Calu3 (cell line): ENCODE measurements at regions not wholly inside any gene's neighbourhood (a gene's known extent, or its start where the extent isn't known, plus 50 kb on each side); places are given as distances from the start of the nearest gene placed in this dataset.

Experiments used
- BruUV-seq: library from RNA; stranded (reverse); fragments of 400-500 nt; replicated peaks from 2 replicates; lab custom pipeline; 2021; lab: Mats Ljungman, UMichigan
- CTCF ChIA-PET: fragments of 300-600 bp; sonication (Branson Sonifier 250); formaldehyde crosslinking; loops from one replicate; lab custom pipeline; 2022; ENCODE audit warnings: antibody characterized with exemption; lab: Charles Lee
- DNase-seq: peaks from one replicate; pipeline ENCODE4 v3.0.0; 2022
- H3K27ac Mint-ChIP-seq: one replicate; pipeline ENCODE4 v1.8.0; 2022; ENCODE audit warnings: mixed read lengths; ENCODE audit not compliant: unreplicated experiment
- H3K27me3 Mint-ChIP-seq: one replicate; pipeline ENCODE4 v1.8.0; 2022; ENCODE audit warnings: mixed read lengths; ENCODE audit not compliant: unreplicated experiment
- H3K36me3 Mint-ChIP-seq: one replicate; pipeline ENCODE4 v1.8.0; 2022; ENCODE audit warnings: mild to moderate bottlenecking, moderate library complexity, mixed read lengths; ENCODE audit not compliant: insufficient read depth, unreplicated experiment
- H3K4me1 Mint-ChIP-seq: one replicate; pipeline ENCODE4 v1.8.0; 2022; ENCODE audit warnings: mild to moderate bottlenecking, low read depth, mixed read lengths; ENCODE audit not compliant: unreplicated experiment
- H3K4me3 Mint-ChIP-seq: one replicate; pipeline ENCODE4 v1.8.0; 2022; ENCODE audit warnings: mild to moderate bottlenecking, low read depth, moderate library complexity, mixed read lengths; ENCODE audit not compliant: unreplicated experiment
- H3K9me3 Mint-ChIP-seq: one replicate; pipeline ENCODE4 v1.8.0; 2022; ENCODE audit warnings: low read depth, mixed read lengths; ENCODE audit not compliant: unreplicated experiment
- intact Hi-C: fragments of 100-400 bp; cut with micrococcal nuclease; formaldehyde crosslinking; loops from one replicate; pipeline ENCODE4 v1.10.0; 2022; ENCODE audit not compliant: unreplicated experiment
- TF ChIP-seq, protein P1 (sequence below): fragments of 200-600 bp; IDR thresholded peaks from one replicate; pipeline ENCODE4 v1.8.0; 2022; ENCODE audit warnings: antibody characterized with exemption; ENCODE audit not compliant: unreplicated experiment

- peak; percentile 14 for DNase-seq
- intact Hi-C loops = no loop called here
- CTCF ChIA-PET = no interaction called here
- H3K27me3 Mint-ChIP-seq = no peaks in the 10 kb centered on the region
- no peak overlapping the region for H3K4me3 Mint-ChIP-seq
- no peaks in the 10 kb centered on the region for H3K4me1 Mint-ChIP-seq
- no peaks in the 10 kb centered on the region for H3K36me3 Mint-ChIP-seq
- H3K9me3 Mint-ChIP-seq = no peaks in the 10 kb centered on the region
- TF ChIP-seq, protein P1, sequence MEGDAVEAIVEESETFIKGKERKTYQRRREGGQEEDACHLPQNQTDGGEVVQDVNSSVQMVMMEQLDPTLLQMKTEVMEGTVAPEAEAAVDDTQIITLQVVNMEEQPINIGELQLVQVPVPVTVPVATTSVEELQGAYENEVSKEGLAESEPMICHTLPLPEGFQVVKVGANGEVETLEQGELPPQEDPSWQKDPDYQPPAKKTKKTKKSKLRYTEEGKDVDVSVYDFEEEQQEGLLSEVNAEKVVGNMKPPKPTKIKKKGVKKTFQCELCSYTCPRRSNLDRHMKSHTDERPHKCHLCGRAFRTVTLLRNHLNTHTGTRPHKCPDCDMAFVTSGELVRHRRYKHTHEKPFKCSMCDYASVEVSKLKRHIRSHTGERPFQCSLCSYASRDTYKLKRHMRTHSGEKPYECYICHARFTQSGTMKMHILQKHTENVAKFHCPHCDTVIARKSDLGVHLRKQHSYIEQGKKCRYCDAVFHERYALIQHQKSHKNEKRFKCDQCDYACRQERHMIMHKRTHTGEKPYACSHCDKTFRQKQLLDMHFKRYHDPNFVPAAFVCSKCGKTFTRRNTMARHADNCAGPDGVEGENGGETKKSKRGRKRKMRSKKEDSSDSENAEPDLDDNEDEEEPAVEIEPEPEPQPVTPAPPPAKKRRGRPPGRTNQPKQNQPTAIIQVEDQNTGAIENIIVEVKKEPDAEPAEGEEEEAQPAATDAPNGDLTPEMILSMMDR = no peak
- H3K27ac Mint-ChIP-seq = no peak overlapping the region
- BruUV-seq = no TSS peak
Measured at GRCh38 chr14:80425686-80426085, 214.4 kb upstream of the DIO2 start.

DNA sequence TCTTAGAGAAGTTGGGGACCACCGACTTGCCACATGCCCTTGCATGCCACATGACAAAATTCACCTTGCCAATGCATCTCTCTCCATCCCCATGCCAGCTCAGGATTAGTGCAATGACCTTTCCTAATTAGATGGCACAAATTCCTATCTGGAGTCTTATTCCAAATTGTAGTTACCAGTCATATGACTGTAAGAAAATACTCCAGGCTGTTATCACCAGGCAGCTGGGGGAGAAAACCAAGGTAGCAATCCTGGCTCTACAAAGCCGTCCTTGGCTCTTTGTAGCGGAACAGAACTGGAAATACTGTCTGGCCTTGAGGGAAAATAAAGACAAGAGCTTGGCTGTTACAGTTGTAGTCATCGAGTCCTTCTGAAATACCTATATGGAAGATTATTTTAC is 208.5 kb upstream of the DIO2 start:
- TF ChIP-seq, protein P1 = no peak
- Mint-ChIP-seq H3K4me3 (no peak overlapping the region), H3K4me1 (no peaks in the 10 kb centered on the region), H3K9me3 (no peaks in the 10 kb centered on the region), H3K36me3 (no peaks in the 10 kb centered on the region), H3K27ac (no peak overlapping the region), H3K27me3 (no peaks in the 10 kb centered on the region)
- no TSS peak for BruUV-seq
- intact Hi-C loops = no loop called here
- no peak for DNase-seq
- CTCF ChIA-PET = no interaction called here

DNA sequence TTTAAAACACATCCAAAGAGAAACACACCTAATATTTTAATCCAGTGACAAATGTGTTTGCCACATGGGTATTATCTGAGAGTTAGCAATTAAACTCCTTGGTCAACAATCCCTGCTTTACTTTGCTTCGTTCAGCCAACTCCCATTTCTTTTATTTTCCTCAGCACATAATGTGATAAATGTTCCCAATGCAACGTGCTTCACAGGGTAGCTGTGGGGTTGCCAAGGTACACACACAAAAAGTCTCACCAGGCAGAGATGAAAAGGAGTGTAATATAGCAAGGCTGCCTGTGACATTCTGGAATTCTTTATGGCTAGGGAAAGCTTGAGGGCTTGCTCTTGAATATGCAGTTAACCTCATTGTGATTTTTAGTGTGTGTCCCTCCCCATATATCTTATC is 208.0 kb upstream of the DIO2 start:
- no TSS peak for BruUV-seq
- Mint-ChIP-seq H3K4me3 (no peak overlapping the region), H3K27ac (no peak overlapping the region), H3K36me3 (no peaks in the 10 kb centered on the region), H3K9me3 (no peaks in the 10 kb centered on the region), H3K4me1 (no peaks in the 10 kb centered on the region), H3K27me3 (no peaks in the 10 kb centered on the region)
- CTCF ChIA-PET = no interaction called here
- DNase-seq = no peak
- intact Hi-C loops = no loop called here
- TF ChIP-seq, protein P1 = no peak

DNA sequence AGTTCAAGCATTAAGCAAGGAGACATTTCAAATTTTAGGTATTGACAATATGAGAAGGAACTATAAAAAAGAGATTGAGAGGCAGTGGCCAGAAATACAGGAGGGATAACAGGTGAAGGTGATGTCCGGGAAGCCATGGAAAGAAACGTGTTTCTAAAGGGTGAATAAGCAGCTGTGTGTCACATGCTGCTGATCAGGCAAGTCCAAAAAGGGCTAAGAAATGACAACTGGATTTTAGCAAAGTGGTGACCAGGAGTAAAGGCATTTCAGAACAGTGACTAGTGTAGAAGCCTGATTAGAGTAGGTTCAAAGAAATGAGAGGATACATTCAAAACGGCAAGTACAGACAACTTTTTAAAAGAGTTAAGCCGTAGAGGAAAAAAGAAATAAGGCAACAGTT is 204.3 kb upstream of the DIO2 start:
- no peak for DNase-seq
- H3K9me3 Mint-ChIP-seq = no peaks in the 10 kb centered on the region
- intact Hi-C loops = no loop called here
- H3K27me3 Mint-ChIP-seq = no peaks in the 10 kb centered on the region
- H3K36me3 Mint-ChIP-seq = no peaks in the 10 kb centered on the region
- CTCF ChIA-PET = no interaction called here
- no peak overlapping the region for H3K27ac Mint-ChIP-seq
- TF ChIP-seq, protein P1 = no peak
- no TSS peak for BruUV-seq
- no peak overlapping the region for H3K4me3 Mint-ChIP-seq
- no peaks in the 10 kb centered on the region for H3K4me1 Mint-ChIP-seq

- intact Hi-C loops = no loop called here
- CTCF ChIA-PET = interaction anchor here (1.0 to 1.1 kb wide), 2 partner anchors 8 to 9 kb away, joined by 3 read pairs; no protein-coding TSS in a partner anchor
- TF ChIP-seq, protein P1 = no peak
- Mint-ChIP-seq H3K27me3 (no peaks in the 10 kb centered on the region), H3K36me3 (no peaks in the 10 kb centered on the region), H3K9me3 (no peaks in the 10 kb centered on the region), H3K4me3 (no peak overlapping the region), H3K27ac (no peak overlapping the region), H3K4me1 (no peaks in the 10 kb centered on the region)
- no TSS peak for BruUV-seq
- DNase-seq = no peak
Measured at GRCh38 chr14:80414080-80414479, 202.8 kb upstream of the DIO2 start.
